K562 (cell line): ENCODE measurements at regions not wholly inside any gene's neighbourhood (a gene's known extent, or its start where the extent isn't known, plus 50 kb on each side); places are given as distances from the start of the nearest gene placed in this dataset.

Experiments
- ATAC-seq: fragments of 200-7000 bp; cut with Tn5 transposase; 3 replicates; pipeline ENCODE4 v1.9.1; 2020; ENCODE audit warnings: moderate library complexity
- BruUV-seq: library from RNA; stranded (reverse); fragments of 400-500 nt; replicated peaks from 2 replicates; lab custom pipeline; 2021; lab: Mats Ljungman, UMichigan
- CTCF ChIA-PET: fragments of 300-600 bp; formaldehyde crosslinking; extraction: SDS; loops from one replicate; lab custom pipeline; 2021; ENCODE audit warnings: low intra/inter-chr PET ratio; lab: Yijun Ruan, JAX
- POLR2A ChIA-PET: fragments of 300-600, 350-650 bp; sonication (Branson Sonifier 250); formaldehyde crosslinking; extraction: SDS; loops from one replicate; lab custom pipeline; 2021; ENCODE audit warnings: antibody characterized with exemption, inconsistent platforms; lab: Yijun Ruan, JAX
- DNase-seq, 4 experiments: peaks; one replicate each; pipeline versions ENCODE4 v3.0.0 to v3.0.0-alpha.2; 2011 to 2018; ENCODE audit warnings: low spot score in 3 of 4, mixed read lengths in 3 of 4; ENCODE audit errors: extremely low read depth in 1 of 4
- FAIRE-seq: peaks from 2 replicates; lab custom pipeline; 2011; peaks lifted over from hg19 to GRCh38; lab: Jason Lieb, UNC
- H2AFZ ChIP-seq: 2 replicates; pipeline ENCODE4 v1.6.0; 2011; ENCODE audit warnings: low read depth, low read length, control low read depth, inconsistent platforms
- H3K27ac ChIP-seq: fragments of 200-600 bp; 3 replicates; pipeline ENCODE4 v1.8.0; 2011; ENCODE audit warnings: low read depth, mild to moderate bottlenecking, control low read depth, inconsistent platforms, low read length, moderate library complexity, mixed read lengths; ENCODE audit errors: extremely low read depth
- H3K27me3 ChIP-seq, 2 experiments: fragments of 300-600 bp in 1 of 2; 2 replicates in 1 of 2; 3 replicates in 1 of 2; pipeline versions ENCODE4 v1.6.0 to v1.8.0; 2011; ENCODE audit warnings: inconsistent platforms in 2 of 2, low read length in 2 of 2, mild to moderate bottlenecking in 1 of 2, mixed read lengths in 1 of 2, moderate library complexity in 1 of 2; ENCODE audit not compliant: control insufficient read depth in 2 of 2, insufficient read depth in 2 of 2
- H3K36me3 ChIP-seq: fragments of 300-600 bp; 3 replicates; pipeline ENCODE4 v1.8.0; 2011; ENCODE audit warnings: mild to moderate bottlenecking, low read length, inconsistent platforms; ENCODE audit not compliant: control insufficient read depth, insufficient read depth
- H3K4me1 ChIP-seq, 2 experiments: fragments of 200-600 bp in 1 of 2; replicated peaks in 1 of 2; 2 replicates in 1 of 2; 3 replicates in 1 of 2; pipeline versions ENCODE4 v1.5.1 to v1.8.0; 2011; ENCODE audit warnings: inconsistent platforms in 2 of 2, low read length in 2 of 2, mild to moderate bottlenecking in 1 of 2, mixed read lengths in 1 of 2, moderate library complexity in 1 of 2; ENCODE audit not compliant: control insufficient read depth in 2 of 2, insufficient read depth in 2 of 2
- H3K4me2 ChIP-seq: 2 replicates; pipeline ENCODE4 v1.6.1; 2011; ENCODE audit warnings: low read length, control low read depth, inconsistent platforms, mixed read lengths; ENCODE audit not compliant: insufficient read depth
- H3K4me3 ChIP-seq: fragments of 200-600 bp; sonication (generic), shearing (Covaris generic); 2 replicates; pipeline ENCODE4 v1.5.1; 2016; ENCODE audit warnings: control low read depth, inconsistent platforms
- H3K79me2 ChIP-seq: fragments of 200-600 bp; 3 replicates; pipeline ENCODE4 v1.8.0; 2011; ENCODE audit warnings: low read length, inconsistent platforms; ENCODE audit not compliant: control insufficient read depth, insufficient read depth
- H3K9ac ChIP-seq, 2 experiments: 2 replicates each; pipeline versions ENCODE4 v1.6.0 to v1.6.1; 2011; ENCODE audit warnings: low read depth in 2 of 2, low read length in 2 of 2, control low read depth in 1 of 2, inconsistent platforms in 1 of 2, mild to moderate bottlenecking in 1 of 2, mixed read lengths in 1 of 2; ENCODE audit not compliant: insufficient read depth in 1 of 2
- H3K9me1 ChIP-seq: one replicate; pipeline ENCODE4 v1.6.0; 2011; ENCODE audit warnings: inconsistent platforms, mild to moderate bottlenecking, low read length, moderate library complexity; ENCODE audit not compliant: control insufficient read depth, insufficient read depth
- H3K9me3 ChIP-seq: replicated peaks from 2 replicates; pipeline ENCODE4 v1.5.1; 2011; ENCODE audit warnings: low read depth, low read length, inconsistent platforms; ENCODE audit not compliant: control insufficient read depth, insufficient read depth
- H4K20me1 ChIP-seq: replicated peaks from 2 replicates; pipeline ENCODE4 v1.6.1; 2011; ENCODE audit warnings: low read length, inconsistent platforms, mixed read lengths; ENCODE audit not compliant: control insufficient read depth, insufficient read depth
- ATF6 ChIP-seq: sonication (generic); formaldehyde crosslinking; IDR thresholded peaks from 2 replicates; pipeline ENCODE4 v1.4.0; 2020; ENCODE audit warnings: mild to moderate bottlenecking, missing genetic modification reagents
- BCOR ChIP-seq: fragments of 450-650 bp; IDR thresholded peaks from 2 replicates; pipeline ENCODE4 v1.6.1; 2016
- TRIM25 ChIP-seq: fragments of 450-650 bp; IDR thresholded peaks from 2 replicates; pipeline ENCODE4 v1.7.0; 2016; ENCODE audit warnings: borderline replicate concordance
- WGBS: fragments of 100-300 bp; shearing (Covaris generic); methylation state at CpG from one replicate; pipeline ENCODE4 v1.1.6; 2016; ENCODE audit warnings: low coverage, mixed read lengths; ENCODE audit not compliant: insufficient coverage; ENCODE audit errors: missing lambda C conversion rate; 5-methylcytosine and 5-hydroxymethylcytosine counted together
- in situ Hi-C: fragments of 300-500 bp; cut with MboI; formaldehyde crosslinking; loops from 4 replicates; pipeline ENCODE4 v1.15.0; 2018; ENCODE audit warnings: inconsistent platforms, mixed read lengths
- intact Hi-C: fragments of 100-400 bp; cut with micrococcal nuclease; formaldehyde crosslinking; loops from 2 replicates; pipeline ENCODE4 v1.14.2; 2022

DNA sequence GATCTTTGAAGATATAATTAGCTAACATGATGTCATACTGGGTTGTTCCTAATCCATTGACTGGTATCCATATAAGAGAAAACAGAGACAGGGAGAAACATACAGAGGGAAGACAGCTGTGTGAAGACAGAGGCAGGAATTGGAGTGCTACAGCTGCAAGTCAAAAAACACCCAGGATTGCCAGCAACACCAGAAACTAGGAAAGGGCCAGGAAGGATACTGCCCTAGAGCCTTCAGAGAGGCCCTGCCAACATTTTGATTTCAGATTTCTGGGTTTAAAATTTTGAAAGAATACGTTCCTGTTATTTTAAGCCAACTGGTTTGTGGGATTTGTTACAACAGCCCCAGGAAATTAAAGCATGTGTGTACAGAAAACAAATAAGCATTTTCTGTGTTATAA lies 473.7 kb upstream of the FLRT2 start:
- no peak for TF ChIP-seq TRIM25
- no peak for TF ChIP-seq ATF6 (CRISPR knock-in tag)
- TF ChIP-seq BCOR = no peak
- Histone ChIP-seq H3K36me3 (no peaks in the 10 kb centered on the region), H2AFZ (no peak overlapping the region), H3K27me3 (no peaks in the 10 kb centered on the region), H3K9me1 (no peaks in the 10 kb centered on the region), H3K4me2 (no peak overlapping the region), H3K4me1 (no peaks in the 10 kb centered on the region), H4K20me1 (no peaks in the 10 kb centered on the region), H3K9ac (no peak overlapping the region), H3K9me3 (no peaks in the 10 kb centered on the region), H3K79me2 (no peaks in the 10 kb centered on the region), H3K27ac (no peak overlapping the region), H3K4me3 (no peak overlapping the region)
- ChIA-PET CTCF (no interaction called here), POLR2A (no interaction called here)
- ATAC-seq = no peak
- no peak for DNase-seq
- in situ Hi-C loops = no loop called here
- intact Hi-C loops = no loop called here
- 0% methylated on average over 1 of the region's 1 CpG for WGBS
- no peak for FAIRE-seq
- BruUV-seq = no TSS peak
